Breast epithelium (tissue), 3 donors: ENCODE measurements at regions not wholly inside any gene's neighbourhood (a gene's known extent, or its start where the extent isn't known, plus 50 kb on each side); places are given as distances from the start of the nearest gene placed in this dataset.
"Not testable (repeated sequence)": the region's sequence is repeated elsewhere in the genome, so short reads cannot be mapped to it uniquely, and the experiment has no call there.

Experiments
- CTCF ChIP-seq, 3 donors: fragments of 450-650 bp; IDR thresholded peaks; one replicate each; pipeline ENCODE4 v1.5.1; 2016 to 2017; ENCODE audit warnings: antibody characterized with exemption in 3 of 3, mild to moderate bottlenecking in 3 of 3, moderate library complexity in 3 of 3
- POLR2AphosphoS5 ChIP-seq, 3 donors: sonication (generic); formaldehyde crosslinking; IDR thresholded peaks; one replicate each; pipeline ENCODE4 v1.6.1; 2017; ENCODE audit warnings: antibody characterized with exemption in 3 of 3

- not testable (repeated sequence) for TF ChIP-seq CTCF, POLR2AphosphoS5 (IDR thresholded peaks at IDR 0.05)
These were observed 277.3 kb upstream of the SPATA31A3 start for GRCh38 chr9:67269692-67270091.
